ENCODE measurements at regions not wholly inside any gene's neighbourhood (a gene's known extent, or its start where the extent isn't known, plus 50 kb on each side); places are given as distances from the start of the nearest gene placed in this dataset.

- Histone ChIP-seq H3K4me1 (ENCODE audit: low read depth, poor library complexity, severe bottlenecking) (no peaks in the 10 kb centered on the region), H2AFZ (ENCODE audit: low read depth) (no peak overlapping the region), H3K27ac (no peak overlapping the region), H3K79me2 (ENCODE audit: insufficient read depth, low read depth) (no peaks in the 10 kb centered on the region), H3K4me3 (IDR thresholded peaks at IDR 0.05; ENCODE audit: insufficient read depth, low read depth, low read length) (no peak overlapping the region), H3K27me3 (ENCODE audit: insufficient read depth, low read depth) (no peaks in the 10 kb centered on the region), H3K9ac (no peak overlapping the region), H3K4me2 (no peak overlapping the region), H4K20me1 (ENCODE audit: insufficient read depth) (no peaks in the 10 kb centered on the region), H3K36me3 (ENCODE audit: insufficient read depth) (no peaks in the 10 kb centered on the region)
- TF ChIP-seq CTCF (conservative IDR thresholded peaks at IDR 0.05; ENCODE audit: low read depth, low read length) = no peak
These were observed 399.0 kb upstream of the KLF12 start for GRCh38 chr13:74533226-74533625.

- TF ChIP-seq CTCF (conservative IDR thresholded peaks at IDR 0.05; ENCODE audit: low read depth, low read length) = no peak
- Histone ChIP-seq H3K27ac (no peak overlapping the region), H3K27me3 (ENCODE audit: insufficient read depth, low read depth) (no peaks in the 10 kb centered on the region), H4K20me1 (ENCODE audit: insufficient read depth) (no peaks in the 10 kb centered on the region), H3K36me3 (ENCODE audit: insufficient read depth) (no peaks in the 10 kb centered on the region), H3K9ac (no peak overlapping the region), H2AFZ (ENCODE audit: low read depth) (no peak overlapping the region), H3K4me3 (IDR thresholded peaks at IDR 0.05; ENCODE audit: insufficient read depth, low read depth, low read length) (no peak overlapping the region), H3K79me2 (ENCODE audit: insufficient read depth, low read depth) (no peaks in the 10 kb centered on the region), H3K4me1 (ENCODE audit: low read depth, poor library complexity, severe bottlenecking) (no peaks in the 10 kb centered on the region), H3K4me2 (no peak overlapping the region)
These were observed 395.8 kb upstream of the KLF12 start for GRCh38 chr13:74530011-74530410.

GRCh38 chr13:74528734-74529513 is 394.7 kb upstream of the KLF12 start:
- H3K79me2 ChIP-seq (ENCODE audit: insufficient read depth, low read depth) = no peaks in the 10 kb centered on the region

GRCh38 chr13:74523057-74523456 is 388.9 kb upstream of the KLF12 start:
- H3K79me2 ChIP-seq (ENCODE audit: insufficient read depth, low read depth) = no peaks in the 10 kb centered on the region
- no peak overlapping the region for H3K9ac ChIP-seq
- H3K4me2 ChIP-seq = no peak overlapping the region
- no peak overlapping the region for H3K4me3 ChIP-seq (IDR thresholded peaks at IDR 0.05; ENCODE audit: insufficient read depth, low read depth, low read length)
- TF ChIP-seq CTCF (conservative IDR thresholded peaks at IDR 0.05; ENCODE audit: low read depth, low read length) = no peak
- H3K27ac ChIP-seq = no peak overlapping the region
- no peaks in the 10 kb centered on the region for H3K27me3 ChIP-seq (ENCODE audit: insufficient read depth, low read depth)
- H3K4me1 ChIP-seq (ENCODE audit: low read depth, poor library complexity, severe bottlenecking) = no peaks in the 10 kb centered on the region
- no peaks in the 10 kb centered on the region for H3K36me3 ChIP-seq (ENCODE audit: insufficient read depth)
- H4K20me1 ChIP-seq (ENCODE audit: insufficient read depth) = no peaks in the 10 kb centered on the region
- H2AFZ ChIP-seq (ENCODE audit: low read depth) = no peak overlapping the region

More at GRCh38 chr13:74528734-74529513, 394.7 kb upstream of the KLF12 start:
- no peak for TF ChIP-seq CTCF (conservative IDR thresholded peaks at IDR 0.05; ENCODE audit: low read depth, low read length)
- Histone ChIP-seq H3K4me3 (IDR thresholded peaks at IDR 0.05; ENCODE audit: insufficient read depth, low read depth, low read length) (no peak overlapping the region), H3K4me2 (no peak overlapping the region), H3K27ac (no peak overlapping the region), H4K20me1 (ENCODE audit: insufficient read depth) (no peaks in the 10 kb centered on the region), H3K9ac (no peak overlapping the region), H3K27me3 (ENCODE audit: insufficient read depth, low read depth) (no peaks in the 10 kb centered on the region), H3K36me3 (ENCODE audit: insufficient read depth) (no peaks in the 10 kb centered on the region), H3K4me1 (ENCODE audit: low read depth, poor library complexity, severe bottlenecking) (no peaks in the 10 kb centered on the region), H2AFZ (ENCODE audit: low read depth) (no peak overlapping the region)

Measured in KMS-11 (cell line).